IMR-90 (cell line): ENCODE measurements at regions not wholly inside any gene's neighbourhood (a gene's known extent, or its start where the extent isn't known, plus 50 kb on each side); places are given as distances from the start of the nearest gene placed in this dataset.

Source experiments
- ATAC-seq: fragments of 200-7000 bp; cut with Tn5 transposase; 2 replicates; pipeline ENCODE4 v1.9.1; 2020; ENCODE audit warnings: low read depth, mild to moderate bottlenecking, moderate library complexity
- BruUV-seq: library from RNA; stranded (reverse); fragments of 400-500 nt; replicated peaks from 2 replicates; lab custom pipeline; 2021; lab: Mats Ljungman, UMichigan
- CTCF ChIA-PET: fragments of 300-600 bp; formaldehyde crosslinking; extraction: SDS; loops from one replicate; lab custom pipeline; 2021; ENCODE audit warnings: antibody characterized with exemption; lab: Yijun Ruan, JAX
- POLR2A ChIA-PET: fragments of 300-600 bp; sonication (Branson Sonifier 250); formaldehyde crosslinking; loops from one replicate; lab custom pipeline; 2022; ENCODE audit warnings: antibody characterized with exemption; ENCODE audit not compliant: unreplicated experiment; lab: Charles Lee
- DNase-seq: peaks from one replicate; pipeline ENCODE4 v3.0.0; 2013
- H2AFZ ChIP-seq: replicated peaks from 2 replicates; pipeline ENCODE3; 2013; ENCODE audit warnings: low read length, mild to moderate bottlenecking; ENCODE audit not compliant: poor library complexity
- H2AK5ac ChIP-seq: 2 replicates; pipeline ENCODE4 v1.6.1; 2013; ENCODE audit warnings: low read depth, low read length, inconsistent platforms
- H2AK9ac ChIP-seq: replicated peaks from 2 replicates; pipeline ENCODE3; 2013; ENCODE audit warnings: mild to moderate bottlenecking, low read depth, low read length, moderate library complexity; ENCODE audit not compliant: poor library complexity
- H2BK120ac ChIP-seq: 2 replicates; pipeline ENCODE4 v1.6.1; 2013; ENCODE audit warnings: low read depth, low read length, inconsistent platforms
- H2BK15ac ChIP-seq: 3 replicates; pipeline ENCODE4 v1.6.1; 2013; ENCODE audit warnings: low read depth, low read length, inconsistent platforms
- H2BK20ac ChIP-seq: 2 replicates; pipeline ENCODE4 v1.6.1; 2013; ENCODE audit warnings: low read depth, mild to moderate bottlenecking, inconsistent platforms, low read length, moderate library complexity
- H2BK5ac ChIP-seq: 2 replicates; pipeline ENCODE4 v1.6.1; 2013; ENCODE audit warnings: mild to moderate bottlenecking, low read depth, low read length, inconsistent platforms; ENCODE audit not compliant: poor library complexity, severe bottlenecking
- H3K14ac ChIP-seq: replicated peaks from 2 replicates; pipeline ENCODE4 v1.6.1; 2013; ENCODE audit warnings: low read depth, low read length, inconsistent platforms
- H3K18ac ChIP-seq: 2 replicates; pipeline ENCODE4 v1.6.1; 2013; ENCODE audit warnings: low read depth, low read length, control low read depth
- H3K23ac ChIP-seq: 2 replicates; pipeline ENCODE4 v1.6.1; 2013; ENCODE audit warnings: low read depth, low read length, inconsistent platforms
- H3K27ac ChIP-seq: 2 replicates; pipeline ENCODE4 v1.5.1; 2013; ENCODE audit warnings: mild to moderate bottlenecking, control low read depth, low read length; ENCODE audit not compliant: insufficient read depth
- H3K27me3 ChIP-seq: 2 replicates; pipeline ENCODE4 v1.6.1; 2013; ENCODE audit warnings: low read length; ENCODE audit not compliant: control insufficient read depth, insufficient read depth
- H3K36me3 ChIP-seq: 2 replicates; pipeline ENCODE4 v1.6.1; 2013; ENCODE audit warnings: low read length, mixed read lengths; ENCODE audit not compliant: control insufficient read depth, insufficient read depth
- H3K4ac ChIP-seq: 2 replicates; pipeline ENCODE4 v1.6.1; 2013; ENCODE audit warnings: low read depth, low read length, inconsistent platforms
- H3K4me1 ChIP-seq: 2 replicates; pipeline ENCODE4 v1.6.1; 2013; ENCODE audit warnings: low read length, mixed read lengths; ENCODE audit not compliant: control insufficient read depth, insufficient read depth
- H3K4me2 ChIP-seq: 2 replicates; pipeline ENCODE4 v1.6.1; 2013; ENCODE audit warnings: low read depth, mild to moderate bottlenecking, control low read depth, low read length, moderate library complexity
- H3K4me3 ChIP-seq: 2 replicates; pipeline ENCODE4 v1.5.1; 2013; ENCODE audit warnings: low read depth, mild to moderate bottlenecking, control low read depth, low read length, moderate library complexity; ENCODE audit not compliant: insufficient read depth
- H3K56ac ChIP-seq: 2 replicates; pipeline ENCODE4 v1.6.1; 2013; ENCODE audit warnings: low read length, inconsistent platforms; ENCODE audit not compliant: insufficient read depth; ENCODE audit errors: extremely low read depth
- H3K79me1 ChIP-seq, 2 experiments: 2 replicates each; pipeline ENCODE4 v1.6.1; 2013; ENCODE audit warnings: low read length in 2 of 2, inconsistent platforms in 1 of 2, low read depth in 1 of 2
- H3K9ac ChIP-seq: 2 replicates; pipeline ENCODE4 v1.6.1; 2013; ENCODE audit warnings: low read depth, low read length, control low read depth
- H3K9me1 ChIP-seq: 2 replicates; pipeline ENCODE4 v1.6.1; 2013; ENCODE audit warnings: low read length, inconsistent platforms; ENCODE audit not compliant: insufficient read depth
- H3K9me3 ChIP-seq: 2 replicates; pipeline ENCODE4 v1.6.1; 2013; ENCODE audit warnings: low read length; ENCODE audit not compliant: control insufficient read depth, insufficient read depth
- H4K20me1 ChIP-seq: 2 replicates; pipeline ENCODE4 v1.6.1; 2013; ENCODE audit warnings: low read length, inconsistent platforms; ENCODE audit not compliant: insufficient read depth
- H4K5ac ChIP-seq: 2 replicates; pipeline ENCODE4 v1.6.1; 2013; ENCODE audit warnings: mild to moderate bottlenecking, low read depth, low read length, control low read depth
- H4K8ac ChIP-seq, 2 experiments: 2 replicates each; pipeline ENCODE4 v1.6.1; 2013; ENCODE audit warnings: low read depth in 2 of 2, low read length in 2 of 2, control low read depth in 1 of 2, inconsistent platforms in 1 of 2
- H4K91ac ChIP-seq: 2 replicates; pipeline ENCODE4 v1.6.1; 2013; ENCODE audit warnings: low read depth, low read length, inconsistent platforms; ENCODE audit not compliant: insufficient read depth
- BHLHE40 ChIP-seq: fragments of 150-350 bp; IDR thresholded peaks from 2 replicates; pipeline ENCODE4 v1.6.1; 2016; ENCODE audit warnings: mild to moderate bottlenecking, low read depth, low read length
- CEBPB ChIP-seq: IDR thresholded peaks from 2 replicates; pipeline ENCODE4 v1.6.1; 2012; ENCODE audit warnings: low read depth, low read length, improper control_type of control experiment
- CHD1 ChIP-seq: IDR thresholded peaks from 2 replicates; pipeline ENCODE4 v1.6.1; 2012; ENCODE audit warnings: low read depth, low read length, improper control_type of control experiment
- CTCF ChIP-seq: conservative IDR thresholded peaks from 2 replicates; pipeline ENCODE4 v1.5.1; 2012; ENCODE audit warnings: mild to moderate bottlenecking, low read depth, low read length, improper control_type of control experiment
- ELK1 ChIP-seq: fragments of 150-350 bp; IDR thresholded peaks from 2 replicates; pipeline ENCODE4 v1.6.1; 2016; ENCODE audit warnings: low read depth, mild to moderate bottlenecking, low read length, moderate library complexity, borderline replicate concordance
- FOS ChIP-seq: fragments of 150-350 bp; IDR thresholded peaks from 2 replicates; pipeline ENCODE4 v1.6.1; 2016; ENCODE audit warnings: low read depth, low read length
- MAFK ChIP-seq: IDR thresholded peaks from 2 replicates; pipeline ENCODE4 v1.6.1; 2012; ENCODE audit warnings: low read depth, low read length, improper control_type of control experiment
- MAZ ChIP-seq: IDR thresholded peaks from 2 replicates; pipeline ENCODE4 v1.6.1; 2012; ENCODE audit warnings: low read depth, mild to moderate bottlenecking, low read length, improper control_type of control experiment, moderate library complexity, borderline replicate concordance
- MXI1 ChIP-seq: IDR thresholded peaks from 2 replicates; pipeline ENCODE4 v1.6.1; 2012; ENCODE audit warnings: low read depth, mild to moderate bottlenecking, low read length, moderate library complexity, borderline replicate concordance
- NFE2L2 ChIP-seq: fragments of 150-350 bp; IDR thresholded peaks from 2 replicates; pipeline ENCODE4 v1.6.1; 2016; ENCODE audit warnings: low read depth, mild to moderate bottlenecking, low read length
- POLR2A ChIP-seq: IDR thresholded peaks from 2 replicates; pipeline ENCODE4 v1.6.1; 2012; ENCODE audit warnings: mild to moderate bottlenecking, low read depth, low read length
- RAD21 ChIP-seq: IDR thresholded peaks from 2 replicates; pipeline ENCODE4 v1.6.1; 2012; ENCODE audit warnings: low read length, improper control_type of control experiment
- RCOR1 ChIP-seq: IDR thresholded peaks from 2 replicates; pipeline ENCODE4 v1.6.1; 2012; ENCODE audit warnings: mild to moderate bottlenecking, low read length, improper control_type of control experiment; ENCODE audit not compliant: insufficient replicate concordance
- RFX5 ChIP-seq: IDR thresholded peaks from 2 replicates; pipeline ENCODE4 v1.8.0; 2012; ENCODE audit warnings: low read depth, mild to moderate bottlenecking, low read length, moderate library complexity
- SMC3 ChIP-seq: fragments of 150-350 bp; IDR thresholded peaks from 2 replicates; pipeline ENCODE4 v1.6.1; 2016; ENCODE audit warnings: low read depth, mild to moderate bottlenecking, antibody characterized with exemption, low read length, moderate library complexity
- USF2 ChIP-seq: fragments of 150-350 bp; IDR thresholded peaks from 2 replicates; pipeline ENCODE4 v1.6.1; 2017; ENCODE audit warnings: mild to moderate bottlenecking, antibody characterized with exemption, low read length, low read depth
- WGBS, 2 experiments: methylation state at CpG; one replicate each; pipeline versions ENCODE4 v1.1.5 to v1.1.7; 2013; ENCODE audit warnings: missing lambda C conversion rate in 2 of 2; ENCODE audit not compliant: insufficient read length in 1 of 2; ENCODE audit errors: extremely low coverage in 2 of 2; 5-methylcytosine and 5-hydroxymethylcytosine counted together
- dilution Hi-C: fragments of 300-500 bp; cut with HindIII; formaldehyde crosslinking; loops from one replicate; pipeline ENCODE4 v1.14.3; 2018; ENCODE audit warnings: low sequenced_read_pairs; ENCODE audit not compliant: unreplicated experiment
- in situ Hi-C: fragments of 300-500 bp; cut with MboI; formaldehyde crosslinking; loops from 3 replicates; pipeline ENCODE4 v1.14.3; 2019; ENCODE audit warnings: low sequenced_read_pairs, inconsistent platforms, mixed read lengths
- intact Hi-C: fragments of 100-400 bp; cut with micrococcal nuclease; formaldehyde crosslinking; loops from 2 replicates; pipeline ENCODE4 v1.10.0; 2022

GRCh38 chr3:145017959-145018358, 1046.3 kb downstream of the DIPK2A start:
- Histone ChIP-seq H2BK5ac (no peak overlapping the region), H3K4ac (no peak overlapping the region), H4K5ac (no peak overlapping the region), H3K56ac (no peak overlapping the region), H3K4me3 (no peak overlapping the region), H2BK20ac (no peak overlapping the region), H4K8ac (no peak overlapping the region), H3K27ac (no peak overlapping the region), H3K18ac (no peak overlapping the region), H3K27me3 (no peaks in the 10 kb centered on the region), H4K91ac (no peak overlapping the region), H2AK9ac (no peak overlapping the region), H2BK15ac (no peak overlapping the region), H2AFZ (no peak overlapping the region), H2AK5ac (no peak overlapping the region), H3K9me1 (no peaks in the 10 kb centered on the region), H3K9ac (no peak overlapping the region), H3K79me1 (no peaks in the 10 kb centered on the region), H3K23ac (no peak overlapping the region), H3K36me3 (no peaks in the 10 kb centered on the region), H4K20me1 (no peaks in the 10 kb centered on the region), H3K4me2 (no peak overlapping the region), H3K9me3 (no peaks in the 10 kb centered on the region), H3K14ac (no peak overlapping the region), H2BK120ac (no peak overlapping the region), H3K4me1 (no peaks in the 10 kb centered on the region)
- ChIA-PET CTCF (interaction anchor here (0.6 kb wide), 1 partner anchor 397 kb away, joined by 3 read pairs; no protein-coding TSS in a partner anchor), POLR2A (no interaction called here)
- intact Hi-C loops (no loop called here), in situ Hi-C loops (no loop called here), dilution Hi-C loops (no loop called here)
- no peak for ATAC-seq
- TF ChIP-seq BHLHE40 (no peak), NFE2L2 (no peak), FOS (no peak), RFX5 (no peak), CTCF (no peak), USF2 (no peak), RCOR1 (no peak), SMC3 (no peak), POLR2A (no peak), RAD21 (no peak), CHD1 (no peak), ELK1 (no peak), CEBPB (no peak), MAZ (no peak), MAFK (no peak), MXI1 (no peak)
- BruUV-seq = no TSS peak
- DNase-seq = peak; percentile 25
- no CpG with 5 or more reads among the region's 1 CpG for WGBS, 2 experiments
